OCI-LY1 (cell line): ENCODE measurements at regions not wholly inside any gene's neighbourhood (a gene's known extent, or its start where the extent isn't known, plus 50 kb on each side); places are given as distances from the start of the nearest gene placed in this dataset.

Experiments used
- H2AFZ ChIP-seq: fragments of 200-600 bp; sonication (generic), shearing (Covaris generic); 2 replicates; pipeline ENCODE4 v1.6.0; 2014; ENCODE audit warnings: antibody characterized with exemption, mild to moderate bottlenecking, low read length
- H3F3A ChIP-seq: fragments of 200-600 bp; sonication (generic), shearing (Covaris generic); 2 replicates; pipeline ENCODE4 v1.6.0; 2014; ENCODE audit warnings: mild to moderate bottlenecking, antibody characterized with exemption, low read length, moderate library complexity; ENCODE audit not compliant: insufficient read depth
- H3K27ac ChIP-seq: fragments of 200-600 bp; sonication (generic); 2 replicates; pipeline ENCODE4 v1.5.1; 2014; ENCODE audit warnings: low read length, mixed run types, mild to moderate bottlenecking, low read depth; ENCODE audit not compliant: poor library complexity, severe bottlenecking
- H3K27me3 ChIP-seq: fragments of 200-600 bp; sonication (generic); 2 replicates; pipeline ENCODE4 v1.6.0; 2014; ENCODE audit warnings: antibody characterized with exemption, mild to moderate bottlenecking, low read length, moderate library complexity; ENCODE audit not compliant: insufficient read depth
- H3K36me3 ChIP-seq: fragments of 200-600 bp; sonication (generic); 2 replicates; pipeline ENCODE4 v1.6.1; 2014; ENCODE audit warnings: mild to moderate bottlenecking, antibody characterized with exemption, low read length, moderate library complexity, mixed read lengths; ENCODE audit not compliant: insufficient read depth
- H3K4me1 ChIP-seq: fragments of 200-600 bp; sonication (generic); 2 replicates; pipeline ENCODE4 v1.5.1; 2014; ENCODE audit warnings: mild to moderate bottlenecking, low read length, moderate library complexity; ENCODE audit not compliant: insufficient read depth, severe bottlenecking
- H3K4me2 ChIP-seq: fragments of 200-600 bp; sonication (generic), shearing (Covaris generic); 2 replicates; pipeline ENCODE4 v1.6.1; 2014; ENCODE audit warnings: low read length
- H3K4me3 ChIP-seq: fragments of 200-600 bp; sonication (generic); 2 replicates; pipeline ENCODE4 v1.5.1; 2014; ENCODE audit warnings: low read length, low read depth, mild to moderate bottlenecking, mixed read lengths; ENCODE audit not compliant: poor library complexity, severe bottlenecking
- H3K79me2 ChIP-seq: fragments of 200-600 bp; shearing (Covaris generic); 2 replicates; pipeline ENCODE4 v1.6.1; 2016; ENCODE audit warnings: mixed run types, low read length, mixed read lengths; ENCODE audit not compliant: insufficient read depth
- H3K9ac ChIP-seq: fragments of 200-600 bp; sonication (generic), shearing (Covaris generic); 2 replicates; pipeline ENCODE4 v1.6.1; 2014; ENCODE audit warnings: mild to moderate bottlenecking, low read length, mixed read lengths
- H3K9me2 ChIP-seq: fragments of 200-600 bp; sonication (generic), shearing (Covaris generic); 2 replicates; pipeline ENCODE4 v1.6.1; 2014; ENCODE audit warnings: low read depth, mild to moderate bottlenecking, low read length, mixed read lengths
- H3K9me3 ChIP-seq: fragments of 200-600 bp; shearing (Covaris generic); 2 replicates; pipeline ENCODE4 v1.6.1; 2014; ENCODE audit warnings: low read length, mixed read lengths
- H4K20me1 ChIP-seq: fragments of 200-600 bp; sonication (generic), shearing (Covaris generic); 2 replicates; pipeline ENCODE4 v1.6.0; 2016; ENCODE audit warnings: mild to moderate bottlenecking, low read length; ENCODE audit not compliant: insufficient read depth
- CTCF ChIP-seq: fragments of 200-600 bp; sonication (generic), shearing (Covaris generic); IDR thresholded peaks from 2 replicates; pipeline ENCODE4 v1.5.1; 2017; ENCODE audit warnings: mild to moderate bottlenecking, antibody characterized with exemption, low read length, moderate library complexity, mixed read lengths
- EZH2 ChIP-seq: fragments of 200-600 bp; sonication (generic), shearing (Covaris generic); IDR thresholded peaks from 2 replicates; pipeline ENCODE4 v1.8.0; 2017; ENCODE audit warnings: borderline replicate concordance, mixed run types, mild to moderate bottlenecking, antibody characterized with exemption, low read length, moderate library complexity, mixed read lengths

- H3K27ac ChIP-seq, result no peak overlapping the region
- H3K4me1 ChIP-seq, result no peaks in the 10 kb centered on the region
- TF ChIP-seq EZH2 (no peak), CTCF (no peak)
- H3F3A ChIP-seq, result no peaks in the 10 kb centered on the region
- no peak overlapping the region for H3K4me2 ChIP-seq
- H3K9me3 ChIP-seq, result no peaks in the 10 kb centered on the region
- no peak overlapping the region for H3K4me3 ChIP-seq
- H3K79me2 ChIP-seq, result no peaks in the 10 kb centered on the region
- no peaks in the 10 kb centered on the region for H3K27me3 ChIP-seq
- no peak overlapping the region for H3K9ac ChIP-seq
- no peaks in the 10 kb centered on the region for H3K36me3 ChIP-seq
- no peak overlapping the region for H2AFZ ChIP-seq
- no peaks in the 10 kb centered on the region for H4K20me1 ChIP-seq
- no peaks in the 10 kb centered on the region for H3K9me2 ChIP-seq
These were observed 359.3 kb upstream of the SALL1 start for GRCh38 chr16:51510416-51510815.

- Histone ChIP-seq H3K9me3 (no peaks in the 10 kb centered on the region), H3K79me2 (no peaks in the 10 kb centered on the region), H3K27ac (no peak overlapping the region), H3K36me3 (no peaks in the 10 kb centered on the region), H3K4me2 (no peak overlapping the region), H3K27me3 (no peaks in the 10 kb centered on the region), H2AFZ (no peak overlapping the region), H3K4me3 (no peak overlapping the region), H3K9ac (no peak overlapping the region), H3K9me2 (no peaks in the 10 kb centered on the region), H4K20me1 (no peaks in the 10 kb centered on the region), H3F3A (no peaks in the 10 kb centered on the region), H3K4me1 (no peaks in the 10 kb centered on the region)
- TF ChIP-seq EZH2 (no peak), CTCF (no peak)
These were observed 358.3 kb upstream of the SALL1 start for GRCh38 chr16:51509336-51509735.

GRCh38 chr16:51508490-51509212, 357.6 kb upstream of the SALL1 start:
- Histone ChIP-seq H2AFZ (no peak overlapping the region), H3K27ac (no peak overlapping the region)
- no peak for TF ChIP-seq CTCF
- TF ChIP-seq EZH2, result no peak

More at GRCh38 chr16:51508490-51509212, 357.6 kb upstream of the SALL1 start:
- H3K4me3 ChIP-seq, result no peak overlapping the region
- no peaks in the 10 kb centered on the region for H3K9me2 ChIP-seq
- H3K27me3 ChIP-seq, result no peaks in the 10 kb centered on the region
- no peaks in the 10 kb centered on the region for H4K20me1 ChIP-seq
- H3K36me3 ChIP-seq, result no peaks in the 10 kb centered on the region
- no peak overlapping the region for H3K4me2 ChIP-seq
- H3K9ac ChIP-seq, result no peak overlapping the region
- H3K4me1 ChIP-seq, result no peaks in the 10 kb centered on the region
- H3K79me2 ChIP-seq, result no peaks in the 10 kb centered on the region
- H3F3A ChIP-seq, result no peaks in the 10 kb centered on the region
- no peaks in the 10 kb centered on the region for H3K9me3 ChIP-seq
